Activated CD4-positive, alpha-beta T cell treated with anti-CD3 and anti-CD28 coated beads for 48 hours (primary cell): ENCODE measurements at regions not wholly inside any gene's neighbourhood (a gene's known extent, or its start where the extent isn't known, plus 50 kb on each side); places are given as distances from the start of the nearest gene placed in this dataset.
"Not testable (repeated sequence)": the region's sequence is repeated elsewhere in the genome, so short reads cannot be mapped to it uniquely, and the experiment has no call there.

Experiments used
- DNase-seq: peaks from one replicate; pipeline ENCODE4 v3.0.0-alpha.2; 2020

DNA sequence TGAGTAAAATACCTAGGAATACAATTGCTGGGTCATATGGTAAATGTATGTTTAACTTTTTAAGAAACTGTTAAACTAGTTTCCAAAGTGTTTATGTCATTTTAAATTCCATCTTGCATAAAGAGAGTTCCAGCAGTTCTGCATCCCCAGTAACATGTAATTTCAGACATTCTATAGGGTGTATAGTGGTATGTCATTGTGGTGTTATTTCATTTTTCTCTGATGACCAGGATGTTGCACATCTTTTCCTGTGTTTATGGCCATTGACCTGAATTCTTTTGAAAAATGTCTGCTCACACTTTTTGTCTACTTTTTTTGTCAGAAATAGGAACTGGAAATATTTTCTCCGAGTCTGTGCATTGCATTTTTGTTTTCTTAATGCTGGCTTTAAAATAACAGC, 128.9 kb downstream of the TMEM200A start:
- DNase-seq: no peak

DNA sequence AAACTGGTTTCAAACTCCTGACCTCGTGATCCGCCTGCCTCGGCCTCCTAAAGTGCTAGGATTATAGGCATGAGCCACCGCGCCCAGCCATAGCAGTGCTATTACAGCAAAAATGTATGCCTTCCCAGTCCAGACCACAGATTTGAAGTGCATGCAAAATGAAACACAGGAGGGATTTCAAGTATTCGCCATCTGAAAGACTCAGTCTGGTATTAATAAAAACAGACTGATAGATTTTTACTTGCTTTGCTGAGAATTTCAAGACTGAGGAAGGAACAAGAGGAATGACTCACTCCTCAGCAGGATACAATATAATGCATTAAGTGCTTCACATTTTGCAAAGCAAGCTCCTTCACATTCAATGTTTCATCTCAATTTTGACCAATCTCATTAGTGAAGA, 134.9 kb downstream of the TMEM200A start:
- no peak for DNase-seq

DNA sequence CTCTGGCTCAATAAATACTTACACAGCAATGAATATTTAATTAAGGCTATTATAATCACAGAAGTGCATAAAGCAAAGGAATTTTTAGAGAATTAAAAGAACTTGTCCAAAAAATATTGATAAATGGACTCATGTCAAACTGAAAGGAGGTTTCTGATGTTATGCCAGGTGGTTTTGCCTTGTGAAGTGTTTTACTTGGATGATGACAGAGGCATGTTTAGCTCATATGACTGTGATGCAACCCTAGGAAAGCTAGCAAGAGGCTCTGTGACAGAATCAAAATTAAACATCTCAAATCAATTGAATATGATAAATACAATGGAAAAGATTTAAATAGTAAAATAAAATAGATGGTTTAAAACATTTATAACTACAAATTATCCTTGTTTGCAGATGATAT, 137.3 kb downstream of the TMEM200A start:
- DNase-seq: no peak

DNA sequence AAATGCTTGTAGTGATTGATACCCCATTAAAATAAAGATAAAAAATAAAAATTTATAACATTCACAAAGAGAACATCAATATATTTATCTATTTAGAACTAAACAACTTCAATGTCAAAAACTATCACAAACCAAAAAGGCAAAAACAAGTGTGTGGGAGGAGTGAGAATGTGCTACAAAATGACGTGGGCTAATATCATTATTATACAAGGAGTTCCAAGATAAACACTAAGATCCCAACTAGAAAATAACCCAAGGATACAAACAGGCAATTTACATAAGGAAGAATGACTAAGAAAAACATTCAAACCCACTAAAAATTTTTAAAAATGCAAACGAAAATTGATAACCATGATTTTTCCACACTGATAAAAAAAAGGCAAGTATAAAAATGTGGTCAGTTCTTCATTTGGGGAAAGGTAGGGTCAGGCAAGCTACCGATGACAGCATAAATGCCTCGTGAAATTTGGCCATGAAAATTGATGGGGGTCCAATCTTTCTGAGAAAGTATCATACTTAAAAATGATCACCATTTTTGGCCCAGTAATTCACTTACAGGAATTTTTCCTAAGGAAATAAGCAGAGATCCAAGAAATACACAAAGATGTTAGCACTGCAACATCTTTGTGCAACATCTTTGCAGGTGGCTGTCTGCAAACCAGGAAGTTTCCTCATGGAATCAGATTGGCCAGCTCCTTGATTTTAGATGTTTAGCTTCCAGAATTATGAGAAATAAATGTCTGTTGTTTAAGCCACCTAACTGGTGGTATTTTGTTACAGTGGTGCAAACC, 140.2 kb downstream of the TMEM200A start:
- no peak for DNase-seq

DNA sequence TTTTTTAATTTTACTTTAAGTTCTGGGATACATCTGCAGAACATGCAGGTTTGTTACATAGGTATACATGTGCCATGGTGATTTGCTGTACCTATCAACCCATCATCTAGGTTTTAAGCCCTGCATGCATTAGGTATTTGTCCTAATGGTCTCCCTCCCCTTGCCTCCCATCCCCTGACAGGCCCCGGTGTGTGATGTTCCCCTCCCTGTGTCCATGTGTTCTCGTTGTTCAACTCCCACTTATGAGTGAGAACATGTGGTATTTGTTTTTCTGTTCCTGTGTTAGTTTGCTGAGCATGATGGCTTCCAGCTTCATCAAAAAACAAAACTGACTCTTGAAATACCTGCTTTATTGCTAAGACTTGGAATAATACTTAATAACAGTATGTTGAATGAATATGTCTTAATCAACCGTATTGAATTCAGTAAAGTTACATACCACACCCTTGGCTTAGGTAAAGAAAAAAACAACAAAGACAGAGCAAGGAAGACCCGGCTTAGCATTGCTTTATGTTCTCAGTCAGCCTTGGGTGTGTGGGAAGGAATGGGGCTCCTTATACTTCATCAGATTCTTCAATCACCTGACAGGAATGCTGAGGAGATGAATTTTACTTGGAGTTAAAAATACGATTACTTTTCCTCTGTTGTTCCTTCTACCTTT, 141.3 kb downstream of the TMEM200A start:
- DNase-seq: not testable (repeated sequence)

DNA sequence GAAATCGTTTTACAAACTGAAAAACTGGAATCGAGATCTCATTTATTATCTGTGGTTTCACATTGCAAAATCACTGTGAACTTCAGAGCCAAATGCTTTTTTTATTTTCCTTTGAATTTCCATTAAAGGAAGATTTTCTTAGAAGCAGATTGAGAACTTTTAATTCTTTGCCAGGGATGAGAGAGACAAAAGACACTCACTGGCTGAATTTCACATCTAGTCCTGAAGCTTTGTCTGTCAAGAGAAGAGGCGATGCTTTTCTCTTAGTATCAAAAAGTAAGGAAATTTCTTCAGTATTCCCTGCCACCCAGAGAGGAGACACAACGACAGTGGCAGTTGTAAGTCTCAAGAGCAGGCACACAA, 141.8 kb downstream of the TMEM200A start:
- DNase-seq: no peak

DNA sequence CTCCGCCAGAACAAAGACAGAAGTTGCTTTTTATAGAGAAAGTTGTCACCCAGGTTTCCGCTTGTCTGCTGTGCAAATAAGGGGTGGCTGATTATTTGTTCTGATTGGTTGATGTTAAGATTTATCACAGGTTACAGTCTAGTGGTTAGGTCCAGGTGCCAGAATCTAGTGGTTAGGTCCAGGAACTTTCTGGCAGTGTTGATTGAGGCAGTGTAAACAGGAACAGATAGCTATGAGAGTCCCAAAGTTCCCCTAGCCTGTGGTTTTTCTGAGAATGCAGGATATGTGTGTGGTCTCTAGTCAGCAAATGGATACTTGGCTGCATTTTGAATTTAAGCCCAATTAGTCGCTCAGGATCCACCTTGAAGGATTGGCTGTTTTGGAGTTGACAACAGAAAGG, 148.0 kb downstream of the TMEM200A start:
- DNase-seq: peak; percentile 42

DNA sequence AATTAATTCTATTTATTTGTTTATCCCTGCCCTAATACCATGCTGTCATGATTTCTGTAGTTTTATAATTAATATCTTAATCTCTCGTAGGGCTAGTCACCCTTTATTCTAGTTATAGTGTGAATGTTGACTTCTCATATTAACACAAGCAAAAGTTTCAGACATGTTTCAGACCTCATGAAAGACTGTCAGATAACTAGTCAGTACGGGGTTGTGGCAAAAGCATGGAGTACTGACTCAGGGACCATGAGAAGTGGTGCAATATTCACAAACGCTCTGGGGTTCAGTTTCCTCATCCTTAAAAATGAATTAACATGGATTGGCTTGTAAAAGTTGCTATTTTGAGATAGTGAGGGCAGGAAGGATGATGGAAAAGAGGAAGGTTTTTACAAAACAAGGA, 148.9 kb downstream of the TMEM200A start:
- no peak for DNase-seq

DNA sequence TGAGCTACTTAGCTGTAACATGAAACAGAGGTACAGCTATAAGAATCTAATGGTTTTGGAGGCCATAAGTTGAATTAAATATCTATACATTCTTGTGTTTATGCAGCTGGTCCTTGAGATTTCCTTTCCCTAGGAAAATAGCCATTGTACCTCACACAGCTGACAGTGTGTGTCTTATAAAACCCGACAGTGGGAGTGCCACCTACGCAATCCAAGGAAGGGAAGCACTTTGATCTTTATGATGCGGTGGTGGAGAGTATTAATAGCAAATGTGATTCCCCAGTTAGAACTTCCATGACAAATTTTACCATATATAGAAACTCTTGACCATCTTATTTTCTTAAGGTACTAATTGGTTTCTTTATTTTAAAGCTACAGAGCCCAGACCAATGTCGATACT, 149.5 kb downstream of the TMEM200A start:
- DNase-seq: no peak

DNA sequence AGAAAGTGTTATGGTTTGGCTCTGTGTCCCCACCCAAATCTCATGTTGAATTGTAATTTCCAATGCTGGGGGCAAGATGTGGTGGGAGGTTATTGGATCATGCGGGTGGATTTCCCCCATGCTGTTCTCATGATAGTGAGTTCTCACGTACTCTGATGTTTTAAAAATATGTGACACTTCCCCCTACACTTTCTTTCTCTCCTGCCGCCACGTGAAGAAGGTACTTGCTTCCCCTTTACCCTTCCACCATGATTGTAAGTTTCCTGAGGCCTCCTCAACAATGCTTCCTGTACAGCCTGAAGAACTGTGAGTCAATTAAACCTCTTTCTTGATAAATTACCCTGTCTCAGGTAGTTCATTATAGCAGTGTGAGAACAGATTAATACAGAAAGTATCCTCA, 150.8 kb downstream of the TMEM200A start:
- DNase-seq: no peak

DNA sequence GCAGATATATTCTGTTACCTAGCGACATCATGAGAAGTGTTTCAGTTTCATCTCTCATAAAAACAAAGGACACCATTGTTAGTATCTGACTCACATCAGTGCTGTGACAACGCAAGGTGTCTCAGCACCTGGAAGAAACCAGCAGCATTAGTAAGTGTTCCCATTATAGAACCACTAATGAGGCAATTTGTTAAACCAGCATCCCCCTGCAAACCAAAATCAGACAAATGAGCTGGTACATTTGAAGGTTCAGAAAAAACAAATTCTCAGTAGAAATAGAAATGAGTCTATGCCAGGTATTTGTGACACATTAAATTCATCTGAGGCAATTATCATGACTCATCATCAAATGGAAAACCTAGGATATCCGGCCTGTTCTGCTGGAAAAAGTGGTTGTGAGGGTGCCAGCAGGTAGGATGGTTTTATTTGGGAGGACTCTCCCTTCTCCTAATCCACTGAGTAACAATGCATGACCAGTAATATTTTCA, 151.7 kb downstream of the TMEM200A start:
- peak; percentile 22 for DNase-seq

DNA sequence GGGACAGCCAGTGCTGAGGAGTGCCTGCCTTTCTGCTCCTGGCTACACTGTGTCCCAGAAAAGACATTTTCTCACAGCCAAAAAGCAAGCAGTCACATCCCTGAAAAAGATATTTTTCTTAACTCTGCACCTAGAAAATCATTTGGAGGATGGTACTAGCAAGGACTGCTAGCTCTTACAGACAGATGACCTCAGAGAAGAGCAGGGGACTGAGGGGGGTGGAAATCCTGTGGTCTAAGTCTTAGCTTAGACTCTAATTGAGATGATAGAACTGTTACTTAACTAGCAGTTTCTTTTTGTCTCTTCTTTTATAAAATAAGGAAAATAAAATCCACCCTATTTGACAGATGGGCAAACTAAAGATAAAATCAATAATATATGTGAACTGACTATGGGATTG, 152.8 kb downstream of the TMEM200A start:
- DNase-seq: no peak

DNA sequence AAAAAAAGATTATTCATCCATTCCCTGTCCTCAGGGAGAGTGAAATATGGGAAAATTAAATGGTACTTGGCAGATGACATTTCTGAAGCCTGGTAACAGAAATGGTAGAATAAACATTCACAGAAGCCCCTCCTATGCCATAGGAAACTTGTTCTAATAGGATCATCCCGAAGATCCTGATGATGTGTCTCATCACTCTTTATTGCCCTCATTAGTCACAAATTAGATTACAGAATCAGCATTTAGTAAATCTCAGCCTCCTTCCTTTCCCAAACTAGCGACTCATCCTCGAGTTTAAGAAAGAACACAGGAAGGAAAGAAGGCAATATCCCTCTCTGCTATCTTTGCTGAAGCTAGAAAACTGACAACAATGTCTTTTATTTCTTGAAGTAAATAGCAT, 154.4 kb downstream of the TMEM200A start:
- no peak for DNase-seq

DNA sequence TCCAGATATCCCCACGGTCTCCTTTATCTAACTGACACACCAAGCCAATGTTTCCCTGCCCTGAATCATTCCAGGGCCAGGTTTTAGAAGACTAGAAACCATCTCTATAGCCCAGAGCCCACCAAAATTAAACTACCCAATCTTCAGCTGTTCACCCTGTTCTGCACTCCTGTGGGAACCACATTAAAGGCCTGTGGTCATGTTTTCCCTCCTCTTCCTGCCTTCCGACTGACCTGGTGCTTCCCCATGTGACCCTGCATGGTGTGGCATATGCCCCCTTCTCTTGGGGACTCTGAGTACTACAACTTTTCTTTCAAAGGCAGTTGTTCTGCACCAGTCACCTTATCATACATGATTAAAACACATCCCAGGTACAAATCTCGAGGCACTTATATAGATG, 155.0 kb downstream of the TMEM200A start:
- DNase-seq: no peak

DNA sequence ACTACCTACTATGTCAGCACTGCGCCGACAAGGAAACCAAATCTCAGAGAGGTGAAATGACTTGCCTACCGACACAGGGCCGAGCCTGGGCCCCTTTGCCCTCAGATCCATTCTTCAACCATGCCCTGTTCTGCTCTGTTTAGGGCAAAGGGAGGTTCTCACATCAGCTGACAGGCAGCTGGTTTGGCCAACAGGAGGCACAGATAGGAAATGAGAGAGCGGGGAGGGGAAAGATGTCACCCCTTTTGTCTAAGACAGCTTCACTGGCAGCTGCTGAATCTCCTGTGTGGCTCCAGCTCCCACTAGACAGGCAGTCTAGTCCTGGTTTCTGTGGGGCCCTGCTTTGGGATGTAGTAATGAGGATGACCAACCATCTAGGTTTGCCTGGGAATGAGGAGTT, 158.7 kb downstream of the TMEM200A start:
- no peak for DNase-seq

DNA sequence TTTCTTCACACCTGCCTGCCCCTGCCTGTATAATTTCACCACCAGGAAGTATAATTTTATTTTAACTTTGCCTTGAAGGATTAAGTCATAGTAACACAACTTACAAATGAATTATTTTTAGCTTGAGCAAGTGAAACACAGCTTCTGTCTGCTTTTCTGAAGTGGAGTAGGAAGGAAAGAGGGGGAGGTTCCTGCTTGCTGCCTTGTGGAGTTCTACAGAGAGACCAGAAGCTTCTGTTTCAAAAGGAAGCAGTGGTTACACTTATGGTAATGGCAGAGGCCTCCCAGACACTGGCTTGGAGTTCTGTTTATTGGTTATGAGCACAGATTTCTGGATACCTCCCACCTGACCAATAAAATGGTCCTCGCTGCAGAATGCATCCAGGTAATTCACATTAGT, 159.6 kb downstream of the TMEM200A start:
- no peak for DNase-seq

DNA sequence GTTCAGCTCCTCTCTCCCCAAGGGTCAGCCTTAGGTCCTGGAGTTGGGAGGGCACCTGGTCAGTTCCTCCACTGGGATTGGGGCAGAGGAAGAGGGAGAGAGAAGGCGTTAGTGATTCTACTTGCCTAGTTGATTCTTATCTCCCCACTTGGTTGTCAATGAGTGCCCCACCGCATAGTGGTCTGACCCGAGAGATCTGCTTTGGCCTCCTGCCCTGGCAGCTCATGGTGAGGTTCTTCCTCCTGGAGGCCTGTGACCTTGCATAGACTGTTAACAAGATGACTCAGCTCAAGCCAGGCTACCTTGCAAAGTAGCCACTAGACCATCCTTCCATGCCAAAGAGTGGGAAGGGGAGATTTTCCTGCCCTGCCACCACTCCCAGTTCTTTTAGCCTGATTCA, 160.6 kb downstream of the TMEM200A start:
- no peak for DNase-seq

DNA sequence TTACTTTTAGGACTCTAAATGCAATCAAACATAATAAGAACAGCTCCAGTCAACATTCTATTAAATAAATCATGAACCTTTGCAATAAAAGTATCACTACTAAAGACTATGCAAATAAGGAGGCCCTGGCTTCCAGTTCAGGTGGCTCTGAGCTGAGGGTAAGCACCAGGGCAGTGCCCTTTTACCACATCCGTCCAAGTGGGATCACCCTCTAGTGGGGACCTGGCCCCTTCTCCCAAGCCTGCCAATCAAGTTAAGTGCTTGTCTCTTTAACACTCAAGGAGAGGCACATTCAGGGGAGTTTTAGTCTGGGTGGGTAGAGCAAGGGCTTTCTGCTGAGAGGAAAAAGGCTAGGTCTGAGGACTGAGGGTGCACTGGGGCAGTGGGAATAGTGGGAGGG, 161.4 kb downstream of the TMEM200A start:
- no peak for DNase-seq

DNA sequence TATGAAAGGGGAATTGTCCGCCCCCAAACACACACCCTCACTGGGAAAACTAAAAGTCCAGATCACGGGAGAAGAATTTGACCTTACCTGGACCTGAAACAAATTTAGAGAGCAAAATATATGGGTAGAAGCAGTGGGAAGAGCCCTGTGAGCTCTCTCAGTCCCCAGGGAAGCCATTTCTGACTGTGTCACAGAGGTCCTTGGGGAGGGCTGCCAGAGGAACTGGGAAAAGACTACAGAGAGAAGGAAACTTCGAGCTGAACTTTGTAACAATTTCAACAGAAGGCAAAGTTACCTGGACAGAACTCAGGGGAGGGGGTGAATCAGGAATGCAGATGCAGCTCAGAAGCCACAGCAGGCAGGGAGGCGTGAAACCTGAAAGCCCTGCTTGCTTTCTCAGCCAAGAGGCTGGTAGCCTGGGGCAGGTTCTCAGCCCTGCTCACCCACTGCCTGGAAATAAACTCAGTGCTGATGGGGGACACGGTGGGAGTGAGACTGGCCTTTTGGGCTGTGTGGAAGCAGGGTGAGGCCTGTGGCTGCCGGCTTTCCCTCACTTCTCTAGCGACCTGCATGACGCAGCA, 163.8 kb downstream of the TMEM200A start:
- DNase-seq: no peak

DNA sequence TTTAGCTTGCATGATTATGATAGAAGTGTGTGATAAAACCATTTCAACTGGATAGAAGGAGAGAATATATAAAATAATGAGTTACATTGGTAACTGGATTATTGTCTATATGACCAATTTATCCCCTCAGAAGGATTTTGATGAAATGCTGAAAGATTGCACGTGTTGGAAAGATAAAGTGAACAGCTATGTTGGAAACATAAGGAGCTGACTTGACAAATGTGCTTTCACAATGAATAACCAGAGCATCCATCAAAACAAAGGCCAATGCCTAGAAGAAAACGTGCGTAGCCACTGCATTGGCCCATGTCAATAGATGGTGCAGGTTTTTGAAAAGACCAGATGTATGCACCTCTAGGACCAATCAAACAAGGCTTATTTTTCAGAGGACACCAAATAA, 168.8 kb downstream of the TMEM200A start:
- no peak for DNase-seq

DNA sequence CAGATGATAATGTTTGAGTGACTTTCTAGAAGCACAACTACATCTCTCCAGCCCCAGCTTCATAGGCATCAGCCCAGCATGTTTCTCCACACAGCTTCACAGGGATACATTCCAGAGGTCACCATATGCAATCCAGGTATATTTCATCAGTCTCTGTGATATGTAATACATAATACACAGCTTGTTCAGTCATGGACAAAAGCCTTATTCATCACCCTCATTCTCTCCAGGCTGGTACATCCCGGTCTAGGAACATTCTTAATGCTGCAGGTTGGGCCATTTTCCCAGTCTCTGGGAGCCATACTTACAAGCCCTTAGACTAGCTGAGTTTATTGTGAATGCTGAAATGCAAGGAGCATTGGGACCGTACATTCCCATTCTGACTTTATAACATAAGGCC, 169.4 kb downstream of the TMEM200A start:
- DNase-seq: no peak

DNA sequence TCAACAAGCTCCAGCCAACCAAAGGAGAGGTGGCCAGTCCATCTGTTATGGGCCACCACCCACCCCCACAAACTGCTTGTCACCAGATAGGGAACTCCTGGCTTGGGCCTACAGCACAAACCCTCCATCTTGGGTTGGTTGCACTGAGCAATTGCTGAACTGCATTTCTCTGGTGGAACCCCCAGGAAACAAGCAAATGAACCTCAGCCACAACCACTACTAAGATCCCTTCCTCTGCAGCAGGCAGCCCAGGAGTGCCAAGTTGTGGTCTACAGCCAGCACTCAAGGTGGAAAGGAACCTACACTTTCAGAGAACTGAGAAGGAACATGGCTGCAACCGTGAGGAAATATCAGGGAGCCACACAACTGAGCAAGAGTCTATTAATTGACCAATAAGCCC, 171.6 kb downstream of the TMEM200A start:
- DNase-seq: no peak

DNA sequence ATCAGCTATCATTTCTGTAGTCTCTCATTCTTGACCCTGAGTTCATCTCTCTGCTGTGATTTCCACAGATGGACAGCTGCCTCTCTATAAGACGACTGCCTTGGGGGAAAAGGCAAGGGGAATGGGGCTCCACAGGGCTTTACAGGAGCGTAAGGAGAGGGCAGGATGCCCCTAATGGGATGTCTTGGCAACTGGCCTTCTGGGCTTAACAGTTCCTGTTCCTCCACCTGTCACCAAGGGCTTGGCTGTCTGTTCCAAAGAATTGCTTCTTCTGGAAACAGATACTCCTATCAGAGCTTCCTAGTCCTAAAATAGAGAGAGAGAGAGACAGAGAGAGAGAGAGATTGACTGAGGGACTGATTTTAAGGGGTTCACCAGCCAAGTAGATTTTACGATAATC, 181.9 kb downstream of the TMEM200A start:
- DNase-seq: no peak

DNA sequence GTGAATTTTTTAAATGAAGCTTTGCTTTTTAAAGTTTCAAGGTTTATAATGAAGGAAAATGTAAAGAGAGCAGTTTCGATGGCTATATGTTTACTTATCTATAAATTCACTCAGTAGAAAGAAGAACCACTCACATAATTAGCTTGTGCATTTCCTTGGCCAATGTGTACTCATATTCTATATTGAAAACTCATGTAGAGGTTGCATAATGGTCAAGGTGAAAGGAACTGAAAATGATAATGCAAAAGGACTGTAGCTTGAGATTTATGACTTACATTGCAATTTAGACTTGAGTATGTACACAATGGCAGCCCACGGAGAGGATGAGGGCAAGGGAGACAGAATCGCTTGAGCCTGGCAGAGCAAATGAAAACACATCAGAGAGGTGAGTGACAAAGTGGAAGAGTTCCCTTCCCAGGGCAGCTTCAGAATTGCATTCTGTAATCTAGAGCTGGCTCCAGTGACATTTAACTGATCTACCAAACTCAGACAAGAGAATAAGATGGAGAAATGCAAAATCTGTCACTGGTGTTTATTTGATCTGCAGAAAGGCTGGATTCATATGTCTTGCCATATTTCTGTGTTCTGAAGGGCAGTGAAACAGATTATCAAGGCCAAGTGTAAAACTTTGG, 191.8 kb downstream of the TMEM200A start:
- no peak for DNase-seq
